B cell (primary cell): ENCODE measurements at regions not wholly inside any gene's neighbourhood (a gene's known extent, or its start where the extent isn't known, plus 50 kb on each side); places are given as distances from the start of the nearest gene placed in this dataset.

Experiments used
- ATAC-seq: fragments of 200-7000 bp; cut with Tn5 transposase; one replicate; pipeline ENCODE4 v1.10.0; 2021; ENCODE audit warnings: low read depth, mild to moderate bottlenecking, moderate number of reproducible peaks, moderate library complexity
- CTCF ChIA-PET: fragments of 350-600 bp; sonication (Branson Sonifier 250); formaldehyde crosslinking; loops from one replicate; lab custom pipeline; 2021; ENCODE audit warnings: antibody characterized with exemption, inconsistent platforms; lab: Charles Lee
- POLR2A ChIA-PET: fragments of 350-600 bp; sonication (Branson Sonifier 250); formaldehyde crosslinking; loops from one replicate; lab custom pipeline; 2021; ENCODE audit warnings: antibody characterized with exemption; lab: Charles Lee
- DNase-seq: peaks from one replicate; pipeline ENCODE4 v3.0.0; 2013
- H2AFZ ChIP-seq: 2 replicates; pipeline ENCODE4 v1.6.1; 2012; ENCODE audit warnings: mild to moderate bottlenecking, low read depth, low read length; ENCODE audit not compliant: insufficient read depth, poor library complexity, severe bottlenecking
- H3K27ac ChIP-seq, 2 donors: 1 replicate in 1 of 2; 2 replicates in 1 of 2; pipeline ENCODE4 v1.5.1; 2012 to 2013; ENCODE audit warnings: low read length in 2 of 2, mild to moderate bottlenecking in 2 of 2, moderate library complexity in 1 of 2
- H3K27me3 ChIP-seq, 4 experiments: fragments of 200-600 bp in 1 of 4; sonication (generic) in 1 of 4; replicated peaks in 1 of 4; 1 replicate in 2 of 4; 2 replicates in 2 of 4; pipeline versions ENCODE4 v1.6.1 to v1.7.0; 2013 to 2016; ENCODE audit warnings: low read length in 3 of 4, mild to moderate bottlenecking in 2 of 4, mixed read lengths in 1 of 4, moderate library complexity in 1 of 4; ENCODE audit not compliant: insufficient read depth in 4 of 4, control insufficient read depth in 3 of 4; ENCODE audit errors: control extremely low read depth in 1 of 4
- H3K36me3 ChIP-seq, 2 experiments: replicated peaks in 1 of 2; 1 replicate in 1 of 2; 2 replicates in 1 of 2; pipeline versions ENCODE4 v1.6.1 to v1.7.1; 2013; ENCODE audit warnings: low read length in 1 of 2; ENCODE audit not compliant: insufficient read depth in 2 of 2, control insufficient read depth in 1 of 2; ENCODE audit errors: control extremely low read depth in 1 of 2, extremely low read depth in 1 of 2
- H3K4me1 ChIP-seq, 2 donors: fragments of 200-600 bp in 1 of 2; sonication (generic) in 1 of 2; 1 replicate in 1 of 2; 2 replicates in 1 of 2; pipeline versions ENCODE4 v1.5.1 to v1.6.1; 2013 to 2017; ENCODE audit warnings: low read length in 2 of 2; ENCODE audit not compliant: control insufficient read depth in 2 of 2, insufficient read depth in 2 of 2
- H3K4me2 ChIP-seq: replicated peaks from 2 replicates; pipeline ENCODE3; 2012; ENCODE audit warnings: mild to moderate bottlenecking, low read depth, low read length; ENCODE audit not compliant: poor library complexity, severe bottlenecking
- H3K4me3 ChIP-seq, 5 experiments: fragments of 200-600 bp in 1 of 5; sonication (generic) in 1 of 5; 1 replicate in 3 of 5; 2 replicates in 2 of 5; pipeline versions ENCODE4 v1.5.1 to v1.7.0; 2011 to 2016; ENCODE audit warnings: low read length in 4 of 5, mild to moderate bottlenecking in 4 of 5, low read depth in 2 of 5, control low read depth in 1 of 5, moderate library complexity in 1 of 5; ENCODE audit not compliant: insufficient read depth in 1 of 5; ENCODE audit errors: control extremely low read depth in 1 of 5, extremely low read depth in 1 of 5
- H3K79me2 ChIP-seq: fragments of 200-600 bp; sonication (generic); one replicate; pipeline ENCODE4 v1.6.0; 2016; ENCODE audit warnings: low read length; ENCODE audit not compliant: control insufficient read depth, insufficient read depth
- H3K9ac ChIP-seq: fragments of 200-600 bp; sonication (generic); 2 replicates; pipeline ENCODE4 v1.6.1; 2017; ENCODE audit warnings: mild to moderate bottlenecking, low read length, moderate library complexity
- H3K9me3 ChIP-seq, 3 donors: one replicate each; pipeline versions ENCODE4 v1.6.1 to v1.7.1; 2013; ENCODE audit warnings: low read length in 2 of 3; ENCODE audit not compliant: control insufficient read depth in 2 of 3, insufficient read depth in 1 of 3; ENCODE audit errors: control extremely low read depth in 1 of 3
- H4K20me1 ChIP-seq: 2 replicates; pipeline ENCODE4 v1.6.0; 2012; ENCODE audit warnings: mild to moderate bottlenecking, low read length; ENCODE audit not compliant: insufficient read depth, control insufficient read depth, poor library complexity, severe bottlenecking
- H3K27ac Mint-ChIP-seq: one replicate; pipeline ENCODE4 v1.8.0; 2021; ENCODE audit warnings: mixed read lengths
- H3K27me3 Mint-ChIP-seq: one replicate; pipeline ENCODE4 v1.8.0; 2021; ENCODE audit warnings: mixed read lengths
- H3K4me1 Mint-ChIP-seq: one replicate; pipeline ENCODE4 v1.8.0; 2021; ENCODE audit warnings: mixed read lengths
- H3K4me3 Mint-ChIP-seq: one replicate; pipeline ENCODE4 v1.8.0; 2021; ENCODE audit warnings: mixed read lengths
- H3K9me3 Mint-ChIP-seq: one replicate; pipeline ENCODE4 v1.8.0; 2022; ENCODE audit warnings: mixed read lengths; ENCODE audit not compliant: insufficient read depth
- CTCF ChIP-seq: fragments of 200-600 bp; IDR thresholded peaks from one replicate; pipeline ENCODE4 v1.8.0; 2022; ENCODE audit warnings: antibody characterized with exemption, mild to moderate bottlenecking
- EZH2 ChIP-seq: IDR thresholded peaks from 2 replicates; pipeline ENCODE4 v1.6.1; 2012; ENCODE audit warnings: borderline replicate concordance, low read depth, mild to moderate bottlenecking, moderate library complexity, low read length; ENCODE audit not compliant: insufficient read depth, poor library complexity, severe bottlenecking
- WGBS: methylation state at CpG from one replicate; pipeline ENCODE4 v1.1.5; 2013; ENCODE audit warnings: missing lambda C conversion rate; ENCODE audit not compliant: insufficient coverage; 5-methylcytosine and 5-hydroxymethylcytosine counted together
- intact Hi-C: fragments of 100-400 bp; cut with micrococcal nuclease; formaldehyde crosslinking; loops from one replicate; pipeline ENCODE4 v1.10.0; 2022

- ATAC-seq (no peak), DNase-seq (no peak)
- H4K20me1 ChIP-seq = no peaks in the 10 kb centered on the region
- H3K27ac ChIP-seq = no peak overlapping the region
- intact Hi-C loops = no loop called here
- ChIA-PET CTCF (no interaction called here), POLR2A (no interaction called here)
- H3K36me3 ChIP-seq = no peaks in the 10 kb centered on the region
- Mint-ChIP-seq H3K9me3 (no peaks in the 10 kb centered on the region), H3K27ac (no peak overlapping the region), H3K4me1 (no peaks in the 10 kb centered on the region), H3K27me3 (no peaks in the 10 kb centered on the region), H3K4me3 (no peak overlapping the region)
- no peaks in the 10 kb centered on the region for H3K27me3 ChIP-seq
- no peak overlapping the region for H3K4me2 ChIP-seq
- H3K79me2 ChIP-seq = no peaks in the 10 kb centered on the region
- no peaks in the 10 kb centered on the region for H3K4me1 ChIP-seq
- no peak overlapping the region for H2AFZ ChIP-seq
- WGBS = no CpG with 5 or more reads among the region's 1 CpG
- H3K9me3 ChIP-seq = peaks cover 0 to 4% (median 0%) of the 10 kb centered on the region in 3 donors
- no peak overlapping the region for H3K4me3 ChIP-seq
- TF ChIP-seq CTCF = no peak
- no peak for TF ChIP-seq EZH2
- H3K9ac ChIP-seq = no peak overlapping the region
Measured at GRCh38 chr9:117528225-117528624, 113.4 kb upstream of the ASTN2 start.

- Mint-ChIP-seq H3K27ac (no peak overlapping the region), H3K4me3 (no peak overlapping the region), H3K4me1 (no peaks in the 10 kb centered on the region), H3K9me3 (no peaks in the 10 kb centered on the region), H3K27me3 (no peaks in the 10 kb centered on the region)
- Histone ChIP-seq H3K9me3 (peaks cover 0 to 4% (median 0%) of the 10 kb centered on the region in 3 donors), H2AFZ (no peak overlapping the region), H3K79me2 (no peaks in the 10 kb centered on the region), H3K36me3 (no peaks in the 10 kb centered on the region), H3K4me1 (no peaks in the 10 kb centered on the region), H3K27me3 (no peaks in the 10 kb centered on the region), H3K4me2 (no peak overlapping the region), H3K27ac (no peak overlapping the region), H3K9ac (no peak overlapping the region), H3K4me3 (no peak overlapping the region), H4K20me1 (no peaks in the 10 kb centered on the region)
- intact Hi-C loops = no loop called here
- CTCF ChIA-PET = no interaction called here
- no CpG with 5 or more reads among the region's 2 CpGs for WGBS
- DNase-seq = no peak
- POLR2A ChIA-PET = no interaction called here
- TF ChIP-seq CTCF (no peak), EZH2 (no peak)
- no peak for ATAC-seq
Measured at GRCh38 chr9:117526674-117527073, 111.8 kb upstream of the ASTN2 start.
